ENCODE measurements at regions not wholly inside any gene's neighbourhood (a gene's known extent, or its start where the extent isn't known, plus 50 kb on each side); places are given as distances from the start of the nearest gene placed in this dataset.

- Histone ChIP-seq H3K4me3 (replicated peaks in 1 of 3; ENCODE audit: low read depth in 2 of 3, low read length in 3 of 3) (no peak overlapping the region), H3K36me3 (replicated peaks in 1 of 2; ENCODE audit: control insufficient read depth in 1 of 2, insufficient read depth in 2 of 2, low read length in 2 of 2) (no peaks in the 10 kb centered on the region), H2AFZ (ENCODE audit: insufficient read depth, low read depth, low read length, poor library complexity, severe bottlenecking) (no peak overlapping the region), H4K20me1 (ENCODE audit: insufficient read depth, low read length) (no peaks in the 10 kb centered on the region), H3K79me2 (ENCODE audit: insufficient read depth, low read length) (no peaks in the 10 kb centered on the region), H3K9me3 (replicated peaks in 1 of 2; ENCODE audit: control insufficient read depth in 1 of 2, insufficient read depth in 1 of 2, low read length in 2 of 2) (no peaks in the 10 kb centered on the region), H3K27me3 (ENCODE audit: control insufficient read depth in 2 of 2, insufficient read depth in 2 of 2, low read length in 2 of 2) (no peaks in the 10 kb centered on the region), H3K4me2 (replicated peaks; ENCODE audit: extremely low read depth, low read length, poor library complexity, severe bottlenecking) (no peak overlapping the region), H3K4me1 (ENCODE audit: control insufficient read depth in 1 of 2, insufficient read depth in 2 of 2, low read length in 2 of 2) (no peaks in the 10 kb centered on the region), H3K9ac (ENCODE audit: insufficient read depth, low read length, poor library complexity, severe bottlenecking) (no peak overlapping the region), H3K27ac (ENCODE audit: low read depth in 1 of 2, low read length in 2 of 2) (no peak overlapping the region)
- intact Hi-C loops (cut with micrococcal nuclease) = no loop called here
- 50% methylated on average over 6 of the region's 13 CpGs for WGBS (ENCODE audit: insufficient coverage)
- H3K4me3 Mint-ChIP-seq = no peak overlapping the region
- no peak for TF ChIP-seq CTCF (IDR thresholded peaks at IDR 0.05)
- no peak for DNase-seq
- H3K27ac Mint-ChIP-seq = no peak overlapping the region
- peaks cover 0 to 5% (median 5%) of the 10 kb centered on the region in 3 donors for H3K27me3 Mint-ChIP-seq (ENCODE audit: low read depth in 3 of 3)
- peaks cover 0 to 6% (median 3%) of the 10 kb centered on the region in 7 donors for H3K9me3 Mint-ChIP-seq
- H3K36me3 Mint-ChIP-seq = no peaks in the 10 kb centered on the region
- H3K4me1 Mint-ChIP-seq = no peaks in the 10 kb centered on the region
Observed at GRCh38 chr10:35795131-35795824, 153.2 kb upstream of the FZD8 start.

GRCh38 chr10:35794703-35795102 is 152.6 kb upstream of the FZD8 start:
- peaks cover 0 to 5% (median 5%) of the 10 kb centered on the region in 3 donors for H3K27me3 Mint-ChIP-seq (ENCODE audit: low read depth in 3 of 3)
- no peak for DNase-seq
- Histone ChIP-seq H3K79me2 (ENCODE audit: insufficient read depth, low read length) (no peaks in the 10 kb centered on the region), H4K20me1 (ENCODE audit: insufficient read depth, low read length) (no peaks in the 10 kb centered on the region), H2AFZ (ENCODE audit: insufficient read depth, low read depth, low read length, poor library complexity, severe bottlenecking) (no peak overlapping the region), H3K4me2 (replicated peaks; ENCODE audit: extremely low read depth, low read length, poor library complexity, severe bottlenecking) (no peak overlapping the region), H3K27me3 (ENCODE audit: control insufficient read depth in 2 of 2, insufficient read depth in 2 of 2, low read length in 2 of 2) (no peaks in the 10 kb centered on the region), H3K9me3 (replicated peaks in 1 of 2; ENCODE audit: control insufficient read depth in 1 of 2, insufficient read depth in 1 of 2, low read length in 2 of 2) (no peaks in the 10 kb centered on the region), H3K4me1 (ENCODE audit: control insufficient read depth in 1 of 2, insufficient read depth in 2 of 2, low read length in 2 of 2) (no peaks in the 10 kb centered on the region), H3K9ac (ENCODE audit: insufficient read depth, low read length, poor library complexity, severe bottlenecking) (no peak overlapping the region), H3K36me3 (replicated peaks in 1 of 2; ENCODE audit: control insufficient read depth in 1 of 2, insufficient read depth in 2 of 2, low read length in 2 of 2) (no peaks in the 10 kb centered on the region), H3K27ac (ENCODE audit: low read depth in 1 of 2, low read length in 2 of 2) (no peak overlapping the region), H3K4me3 (replicated peaks in 1 of 3; ENCODE audit: low read depth in 2 of 3, low read length in 3 of 3) (no peak overlapping the region)
- no peaks in the 10 kb centered on the region for H3K4me1 Mint-ChIP-seq
- no peaks in the 10 kb centered on the region for H3K36me3 Mint-ChIP-seq
- TF ChIP-seq CTCF (IDR thresholded peaks at IDR 0.05) = no peak
- H3K4me3 Mint-ChIP-seq = no peak overlapping the region
- intact Hi-C loops (cut with micrococcal nuclease) = no loop called here
- 92% methylated on average over 11 of the region's 12 CpGs for WGBS (ENCODE audit: insufficient coverage)
- peaks cover 0 to 6% (median 3%) of the 10 kb centered on the region in 7 donors for H3K9me3 Mint-ChIP-seq
- H3K27ac Mint-ChIP-seq = no peak overlapping the region
